ENCODE measurements at regions not wholly inside any gene's neighbourhood (a gene's known extent, or its start where the extent isn't known, plus 50 kb on each side); places are given as distances from the start of the nearest gene placed in this dataset.

GRCh38 chrX:8349816-8350544 lies 114.7 kb upstream of the VCX3B start:
- no peak overlapping the region for H3K27ac ChIP-seq
- H3K27me3 ChIP-seq, result no peaks in the 10 kb centered on the region
- no peaks in the 10 kb centered on the region for H3K4me1 ChIP-seq
- WGBS, 2 donors, result 82 to 93% methylated on average over 1 of the region's 1 CpG
- no peaks in the 10 kb centered on the region for H3K9me3 ChIP-seq
- TF ChIP-seq EP300 (IDR thresholded peaks at IDR 0.05) (no peak), CTCF (IDR thresholded peaks at IDR 0.05) (no peak), POLR2A (IDR thresholded peaks at IDR 0.05) (no peak)
- no peaks in the 10 kb centered on the region for H3K36me3 ChIP-seq
- no peak for DNase-seq (ENCODE audit: low spot score in 2 of 2)
- no peak overlapping the region for H3K4me3 ChIP-seq

GRCh38 chrX:8358302-8358701 lies 106.3 kb upstream of the VCX3B start:
- no peak for DNase-seq (ENCODE audit: low spot score in 2 of 2)
- no peak overlapping the region for H3K4me3 ChIP-seq
- WGBS, 2 donors, result 83 to 95% methylated on average over 3 of the region's 3 CpGs
- no peaks in the 10 kb centered on the region for H3K4me1 ChIP-seq
- H3K27me3 ChIP-seq, result no peaks in the 10 kb centered on the region
- TF ChIP-seq CTCF (IDR thresholded peaks at IDR 0.05) (no peak), POLR2A (IDR thresholded peaks at IDR 0.05) (no peak), EP300 (IDR thresholded peaks at IDR 0.05) (no peak)
- H3K9me3 ChIP-seq, result no peaks in the 10 kb centered on the region
- no peak overlapping the region for H3K27ac ChIP-seq
- H3K36me3 ChIP-seq, result no peaks in the 10 kb centered on the region

- Histone ChIP-seq H3K27ac (no peak overlapping the region), H3K9me3 (no peaks in the 10 kb centered on the region), H3K4me3 (no peak overlapping the region), H3K27me3 (no peaks in the 10 kb centered on the region), H3K4me1 (no peaks in the 10 kb centered on the region), H3K36me3 (no peaks in the 10 kb centered on the region)
- no peak for DNase-seq (ENCODE audit: low spot score in 2 of 2)
- WGBS, 2 donors, result 49 to 51% methylated on average over 13 of the region's 13 CpGs
- TF ChIP-seq CTCF (IDR thresholded peaks at IDR 0.05) (peak in 2 of 5 experiments; percentile 9 to 13), POLR2A (IDR thresholded peaks at IDR 0.05) (no peak)
These were observed 100.1 kb upstream of the VCX3B start for GRCh38 chrX:8364369-8365141.

- Histone ChIP-seq H3K36me3 (no peaks in the 10 kb centered on the region), H3K27ac (peak overlapping the region in 1 of 4 donors; percentile 8), H3K4me3 (no peak overlapping the region), H3K27me3 (no peaks in the 10 kb centered on the region), H3K4me1 (no peaks in the 10 kb centered on the region), H3K9me3 (no peaks in the 10 kb centered on the region)
- no peak for DNase-seq (ENCODE audit: low spot score in 2 of 2)
- 21 to 40% methylated on average over 2 of the region's 2 CpGs for WGBS, 2 donors
- no peak for TF ChIP-seq EP300 (IDR thresholded peaks at IDR 0.05)
- TF ChIP-seq POLR2A (IDR thresholded peaks at IDR 0.05), result no peak
These were observed 98.1 kb upstream of the VCX3B start for GRCh38 chrX:8366481-8366880.

- H3K4me3 ChIP-seq, result no peak overlapping the region
- 73 to 86% methylated on average over 7 of the region's 7 CpGs for WGBS, 2 donors
- no peak overlapping the region for H3K27ac ChIP-seq
- no peak for DNase-seq (ENCODE audit: low spot score in 2 of 2)
- H3K9me3 ChIP-seq, result no peaks in the 10 kb centered on the region
- no peak for TF ChIP-seq POLR2A (IDR thresholded peaks at IDR 0.05)
- no peak for TF ChIP-seq EP300 (IDR thresholded peaks at IDR 0.05)
- TF ChIP-seq CTCF (IDR thresholded peaks at IDR 0.05), result no peak
- H3K4me1 ChIP-seq, result no peaks in the 10 kb centered on the region
- H3K36me3 ChIP-seq, result no peaks in the 10 kb centered on the region
- H3K27me3 ChIP-seq, result no peaks in the 10 kb centered on the region
These were observed 90.4 kb upstream of the VCX3B start for GRCh38 chrX:8374041-8374825.
